ENCODE measurements at regions not wholly inside any gene's neighbourhood (a gene's known extent, or its start where the extent isn't known, plus 50 kb on each side); places are given as distances from the start of the nearest gene placed in this dataset.
"Not testable (repeated sequence)": the region's sequence is repeated elsewhere in the genome, so short reads cannot be mapped to it uniquely, and the experiment has no call there.

DNA sequence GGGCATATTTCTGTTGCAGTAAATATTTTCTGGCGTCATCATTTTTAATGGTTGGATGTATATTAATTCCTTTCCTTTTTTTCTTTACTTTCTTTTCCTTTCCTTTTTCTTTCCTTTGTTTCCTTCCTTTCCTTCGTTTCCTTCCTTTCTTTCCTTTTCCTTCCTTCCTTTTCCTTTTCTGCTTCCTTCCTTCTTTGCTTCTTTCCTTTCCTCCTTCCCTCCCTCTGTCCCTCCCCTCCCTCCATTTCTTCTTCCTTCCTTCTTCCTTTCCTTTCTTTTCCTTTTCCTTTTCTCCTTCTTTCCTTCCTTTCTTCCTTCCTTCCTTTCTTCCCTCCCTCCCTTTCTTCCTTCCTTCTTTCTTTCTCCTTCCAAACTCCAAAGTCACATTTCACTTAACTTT lies 54.9 kb upstream of the LYSMD4 start:
- no peak overlapping the region for H3K4me3 ChIP-seq (ENCODE audit: low read depth, low read length)
- no peak for TF ChIP-seq CTCF (IDR thresholded peaks at IDR 0.05; ENCODE audit: borderline replicate concordance, insufficient read depth, low read depth, low read length)

DNA sequence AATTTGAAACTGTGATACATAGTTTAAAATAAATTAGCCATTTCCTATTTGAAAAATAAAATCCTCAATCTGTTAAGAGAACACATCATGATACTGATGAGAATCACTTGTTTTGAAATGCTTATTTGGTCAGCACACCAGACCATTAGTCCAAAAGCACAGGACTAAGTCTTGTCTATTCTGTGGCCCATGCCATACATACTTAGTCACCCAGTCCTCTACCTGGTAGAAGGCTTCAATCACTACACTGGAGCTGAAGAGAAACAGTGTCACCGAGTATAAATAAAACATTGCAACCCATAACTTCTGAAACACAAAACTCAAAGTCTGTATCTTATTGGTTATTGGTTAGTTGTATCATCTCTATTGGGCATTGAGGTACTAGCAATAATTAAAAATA lies 51.6 kb upstream of the LYSMD4 start:
- not testable (repeated sequence) for H3K4me3 ChIP-seq (ENCODE audit: low read depth, low read length)

DNA sequence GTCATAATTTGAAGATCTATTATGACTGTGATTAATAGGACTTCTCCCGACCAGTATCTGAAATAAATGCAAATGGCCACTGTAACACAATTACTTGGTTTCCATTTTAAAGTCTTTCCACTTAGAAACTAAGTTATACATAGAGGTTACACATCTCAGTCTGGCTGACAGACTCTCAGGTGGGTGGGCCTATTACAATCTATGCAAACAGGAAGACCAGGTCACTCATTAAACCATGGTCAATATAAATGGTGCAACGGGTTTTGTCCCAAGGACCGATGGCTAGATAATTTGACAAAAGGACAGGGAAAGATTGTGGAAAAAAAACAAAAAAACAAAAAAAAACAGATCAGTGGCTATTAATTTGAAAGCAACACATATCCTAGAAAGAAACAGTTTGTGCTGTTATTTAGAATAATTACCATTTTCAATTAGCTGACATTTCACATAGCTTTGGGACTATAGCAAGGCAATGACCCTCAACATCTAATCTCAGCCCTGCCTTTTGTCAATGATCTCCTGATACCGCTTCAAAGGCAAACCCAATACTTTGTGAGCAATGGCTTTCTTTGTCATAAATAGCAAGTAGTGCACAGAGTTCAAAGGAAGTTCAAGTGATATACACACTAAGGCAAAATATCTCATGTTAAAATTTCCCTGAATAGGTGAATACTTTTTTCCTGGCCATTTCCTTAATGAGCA lies 50.8 kb upstream of the LYSMD4 start:
- H3K4me3 ChIP-seq (ENCODE audit: low read depth, low read length), result not testable (repeated sequence)

All from GM12875 (cell line).